ENCODE measurements at regions not wholly inside any gene's neighbourhood (a gene's known extent, or its start where the extent isn't known, plus 50 kb on each side); places are given as distances from the start of the nearest gene placed in this dataset.
A peak's percentile ranks its signal among the peaks of the same experiment; 100 is the strongest.

GRCh38 chr12:125220404-125221273, 155.4 kb downstream of the AACS start:
- peak; percentile 57 for DNase-seq (ENCODE audit: low read depth, low spot score)

GRCh38 chr12:125221602-125222001, 156.4 kb downstream of the AACS start:
- no peak for DNase-seq (ENCODE audit: low read depth, low spot score)
- in situ Hi-C loops (cut with HindIII; ENCODE audit: low pct_unique_long_range_greater_than_20kb, low sequenced_read_pairs), result no loop called here

More at GRCh38 chr12:125220404-125221273, 155.4 kb downstream of the AACS start:
- in situ Hi-C loops (cut with HindIII; ENCODE audit: low pct_unique_long_range_greater_than_20kb, low sequenced_read_pairs), result no loop called here

DNA sequence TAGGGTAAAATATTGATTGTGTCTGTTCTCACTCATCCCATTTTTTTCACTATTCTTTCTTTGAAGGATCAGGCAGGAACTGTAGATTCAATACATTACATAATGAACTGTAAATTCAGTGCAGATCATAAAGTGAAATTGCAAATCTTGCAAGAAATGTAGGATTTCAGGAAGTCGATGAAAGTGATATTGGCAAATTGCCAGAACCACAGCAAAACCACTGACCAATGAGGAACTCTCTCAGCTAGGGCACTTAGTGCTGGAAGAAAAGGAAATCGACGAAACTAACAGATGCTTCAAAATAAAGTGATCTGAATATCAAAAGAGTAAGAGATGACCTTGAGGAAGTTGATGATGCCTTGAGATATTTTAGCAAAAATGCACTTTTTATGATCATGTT, 157.6 kb downstream of the AACS start:
- DNase-seq (ENCODE audit: low read depth, low spot score), result no peak
- in situ Hi-C loops (cut with HindIII; ENCODE audit: low pct_unique_long_range_greater_than_20kb, low sequenced_read_pairs), result no loop called here

DNA sequence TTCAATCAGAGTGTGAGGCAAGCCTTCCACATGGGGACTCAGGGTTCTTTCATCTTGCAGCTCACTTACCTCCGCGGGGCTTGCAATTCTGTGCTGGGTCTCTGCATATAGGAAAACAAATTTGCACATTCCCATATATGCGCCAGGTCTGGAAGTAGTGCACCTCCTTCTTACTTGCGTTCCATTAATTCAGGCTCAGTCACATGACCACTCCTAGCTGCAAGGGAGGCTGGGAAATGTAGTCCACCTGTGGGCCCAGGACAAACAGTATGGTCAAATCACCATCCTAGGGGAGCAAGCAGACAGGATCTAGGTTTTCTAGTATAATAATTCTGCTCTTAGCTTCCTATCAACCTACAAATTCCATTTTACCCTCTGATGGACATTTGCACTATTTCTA, 160.4 kb downstream of the AACS start:
- in situ Hi-C loops (cut with HindIII; ENCODE audit: low pct_unique_long_range_greater_than_20kb, low sequenced_read_pairs), result no loop called here
- no peak for DNase-seq (ENCODE audit: low read depth, low spot score)

DNA sequence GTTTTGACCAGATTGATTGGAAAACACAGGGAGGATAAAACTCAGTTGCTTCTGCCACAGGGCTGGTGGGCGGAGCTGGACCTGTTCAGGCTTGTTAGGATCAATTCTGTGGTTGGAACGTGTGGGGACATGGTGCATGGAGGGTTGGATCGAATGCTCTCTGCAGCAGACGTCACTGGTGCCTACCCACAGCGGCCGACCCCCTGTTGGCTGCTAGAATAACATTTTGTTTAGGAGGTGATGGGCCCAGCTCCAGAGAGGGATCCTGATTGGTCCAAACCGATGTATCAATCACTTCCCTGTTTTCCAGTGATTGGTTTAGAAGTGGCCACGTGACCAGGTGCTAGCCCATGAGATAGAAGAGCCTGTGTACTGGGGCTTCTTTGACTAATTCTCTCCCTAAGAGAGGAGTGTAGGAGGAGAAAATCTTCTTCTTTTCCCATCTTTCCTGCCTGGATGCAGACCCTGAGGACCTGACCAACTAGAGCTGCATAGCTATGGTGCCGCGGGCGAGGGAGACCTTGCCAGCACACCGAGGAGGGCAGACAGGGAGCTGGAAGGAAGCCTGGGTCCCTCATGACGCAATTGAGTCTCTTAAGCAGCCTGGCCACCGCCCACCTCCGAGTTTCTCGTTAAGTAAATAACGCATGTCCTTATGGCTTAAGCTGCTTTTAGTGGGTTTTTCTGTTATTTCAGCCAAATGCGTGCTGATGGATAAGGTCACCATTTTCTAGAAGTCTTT, 163.5 kb downstream of the AACS start:
- in situ Hi-C loops (cut with HindIII; ENCODE audit: low pct_unique_long_range_greater_than_20kb, low sequenced_read_pairs), result no loop called here
- DNase-seq (ENCODE audit: low read depth, low spot score), result peak; percentile 43

- peak; percentile 24 for DNase-seq (ENCODE audit: low read depth, low spot score)
- in situ Hi-C loops (cut with HindIII; ENCODE audit: low pct_unique_long_range_greater_than_20kb, low sequenced_read_pairs), result no loop called here
These were observed 164.8 kb downstream of the AACS start for GRCh38 chr12:125229878-125230530.

GRCh38 chr12:125233319-125233718, 168.1 kb downstream of the AACS start:
- in situ Hi-C loops (cut with HindIII; ENCODE audit: low pct_unique_long_range_greater_than_20kb, low sequenced_read_pairs), result no loop called here
- DNase-seq (ENCODE audit: low read depth, low spot score), result no peak

GRCh38 chr12:125239563-125239962, 174.3 kb downstream of the AACS start:
- in situ Hi-C loops (cut with HindIII; ENCODE audit: low pct_unique_long_range_greater_than_20kb, low sequenced_read_pairs), result no loop called here
- DNase-seq (ENCODE audit: low read depth, low spot score), result no peak

DNA sequence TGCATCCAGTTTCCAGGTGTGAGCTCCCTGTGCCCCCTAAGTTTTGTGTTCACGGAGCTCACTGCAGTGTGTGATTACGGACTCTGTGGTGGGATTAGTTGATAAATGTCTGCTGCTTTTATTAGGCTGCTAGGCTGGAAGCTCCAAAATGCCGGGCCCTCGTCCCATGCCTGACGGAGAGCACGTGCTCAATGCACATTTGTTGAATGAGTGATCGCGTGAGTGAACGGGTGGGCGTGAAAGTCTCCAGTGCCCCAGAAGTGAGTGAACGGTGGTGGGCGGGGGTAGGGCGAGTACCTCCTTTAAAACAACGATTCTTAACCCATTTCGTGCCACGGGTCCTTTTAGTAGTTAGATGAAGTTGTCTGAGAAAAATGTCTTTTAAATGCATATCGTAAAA, 175.5 kb downstream of the AACS start:
- DNase-seq (ENCODE audit: low read depth, low spot score), result no peak
- in situ Hi-C loops (cut with HindIII; ENCODE audit: low pct_unique_long_range_greater_than_20kb, low sequenced_read_pairs), result no loop called here

GRCh38 chr12:125243811-125244210, 178.6 kb downstream of the AACS start:
- in situ Hi-C loops (cut with HindIII; ENCODE audit: low pct_unique_long_range_greater_than_20kb, low sequenced_read_pairs), result no loop called here
- DNase-seq (ENCODE audit: low read depth, low spot score), result peak; percentile 50

- no peak for DNase-seq (ENCODE audit: low read depth, low spot score)
- in situ Hi-C loops (cut with HindIII; ENCODE audit: low pct_unique_long_range_greater_than_20kb, low sequenced_read_pairs), result no loop called here
These were observed 179.1 kb downstream of the AACS start for GRCh38 chr12:125244338-125244737.

- in situ Hi-C loops (cut with HindIII; ENCODE audit: low pct_unique_long_range_greater_than_20kb, low sequenced_read_pairs), result no loop called here
- DNase-seq (ENCODE audit: low read depth, low spot score), result no peak
These were observed 180.6 kb downstream of the AACS start for GRCh38 chr12:125245581-125246557.

GRCh38 chr12:125247477-125247876, 182.2 kb downstream of the AACS start:
- DNase-seq (ENCODE audit: low read depth, low spot score), result peak; percentile 42
- in situ Hi-C loops (cut with HindIII; ENCODE audit: low pct_unique_long_range_greater_than_20kb, low sequenced_read_pairs), result no loop called here

DNA sequence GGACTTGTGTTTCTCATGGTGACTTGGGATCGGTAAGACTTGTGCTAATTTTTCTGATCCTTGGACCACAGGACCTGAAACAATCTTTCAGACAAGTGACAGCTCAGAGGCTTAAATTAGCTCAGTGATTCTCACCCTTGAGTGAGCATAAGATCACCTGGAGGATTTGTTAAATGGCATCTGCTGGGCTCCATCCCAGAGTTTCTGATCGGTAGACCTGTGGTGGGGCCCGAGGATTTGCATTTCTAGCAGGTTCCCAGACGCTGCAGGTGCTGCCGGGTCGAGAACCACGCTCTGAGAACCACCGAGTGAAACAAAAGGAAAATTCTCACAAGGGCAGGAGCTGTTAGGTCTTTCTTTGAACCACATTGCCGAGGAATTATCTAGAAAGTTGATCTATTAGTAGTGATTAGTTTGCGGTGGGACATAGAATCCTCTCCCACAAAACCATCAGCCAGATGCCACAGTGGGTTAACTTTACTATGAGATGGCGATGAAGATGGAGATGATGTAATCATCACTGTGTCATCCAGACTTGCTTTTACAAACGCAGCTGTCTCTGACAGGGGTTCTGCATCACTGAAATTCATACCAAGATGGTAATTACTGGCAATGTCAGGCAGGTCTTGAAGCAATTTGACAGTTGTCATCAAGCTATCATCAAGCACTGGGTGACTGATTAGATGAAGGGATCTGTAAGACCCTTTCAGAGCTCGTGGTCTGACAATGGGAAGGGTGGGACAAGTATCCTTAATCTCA, 184.0 kb downstream of the AACS start:
- in situ Hi-C loops (cut with HindIII; ENCODE audit: low pct_unique_long_range_greater_than_20kb, low sequenced_read_pairs), result no loop called here
- no peak for DNase-seq (ENCODE audit: low read depth, low spot score)

GRCh38 chr12:125249932-125250331, 184.7 kb downstream of the AACS start:
- in situ Hi-C loops (cut with HindIII; ENCODE audit: low pct_unique_long_range_greater_than_20kb, low sequenced_read_pairs), result no loop called here
- DNase-seq (ENCODE audit: low read depth, low spot score), result peak; percentile 40

DNA sequence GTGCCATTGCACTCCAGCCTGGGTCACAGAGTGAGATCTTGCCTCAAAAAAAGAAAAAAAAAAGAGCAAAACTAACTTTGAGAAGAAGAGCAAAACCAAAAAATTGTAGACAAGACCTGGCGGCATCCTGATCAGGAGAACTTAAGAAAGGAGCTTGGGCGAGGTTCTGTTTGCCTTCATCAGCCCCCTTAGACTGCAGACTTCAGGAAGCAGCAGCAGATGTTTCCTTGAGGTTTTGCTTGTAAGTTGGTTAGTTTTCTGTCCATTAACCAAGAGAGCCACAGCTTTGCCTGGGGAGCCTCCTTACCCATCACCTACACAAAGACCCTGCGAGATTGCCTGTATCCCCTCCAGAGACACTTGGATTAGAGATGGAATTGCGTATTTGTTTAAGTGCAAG, 189.0 kb downstream of the AACS start:
- DNase-seq (ENCODE audit: low read depth, low spot score), result no peak
- in situ Hi-C loops (cut with HindIII; ENCODE audit: low pct_unique_long_range_greater_than_20kb, low sequenced_read_pairs), result no loop called here

DNA sequence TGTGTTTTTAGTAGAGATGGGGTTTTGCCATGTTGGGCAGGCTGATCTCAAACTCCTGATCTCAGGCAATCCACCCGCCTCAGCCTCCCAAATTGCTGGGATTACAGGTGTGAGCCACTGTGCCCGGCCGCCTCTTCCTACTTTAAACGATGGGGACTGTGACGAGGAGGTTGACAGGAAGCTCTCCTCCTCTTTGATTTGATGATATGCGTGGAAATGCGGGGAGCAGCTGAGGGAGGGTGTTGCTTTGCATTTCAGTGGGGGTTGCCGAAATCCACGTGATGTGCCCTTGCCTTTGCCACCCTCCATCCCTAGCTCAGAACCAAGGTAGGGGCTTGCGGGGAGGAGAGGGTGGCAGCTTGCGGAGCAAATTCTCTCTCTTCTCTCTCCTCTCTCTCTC, 189.6 kb downstream of the AACS start:
- DNase-seq (ENCODE audit: low read depth, low spot score), result no peak
- in situ Hi-C loops (cut with HindIII; ENCODE audit: low pct_unique_long_range_greater_than_20kb, low sequenced_read_pairs), result no loop called here

Data from SK-MEL-5 (cell line).